GM23248 (cell line): ENCODE measurements at regions not wholly inside any gene's neighbourhood (a gene's known extent, or its start where the extent isn't known, plus 50 kb on each side); places are given as distances from the start of the nearest gene placed in this dataset.

Experiments
- DNase-seq: peaks from one replicate; pipeline ENCODE4 v3.0.0-alpha.2; 2015
- H2AFZ ChIP-seq: fragments of 200-600 bp; sonication (generic); 2 replicates; pipeline ENCODE4 v1.6.1; 2016; ENCODE audit warnings: antibody characterized with exemption
- H3F3A ChIP-seq: fragments of 200-600 bp; sonication (generic); 2 replicates; pipeline ENCODE4 v1.6.1; 2016; ENCODE audit warnings: mild to moderate bottlenecking, antibody characterized with exemption, mixed run types; ENCODE audit not compliant: insufficient read depth
- H3K27ac ChIP-seq: fragments of 200-600 bp; sonication (generic); 2 replicates; pipeline ENCODE4 v1.5.1; 2016; ENCODE audit warnings: mild to moderate bottlenecking
- H3K27me3 ChIP-seq: fragments of 200-600 bp; sonication (generic); replicated peaks from 2 replicates; pipeline ENCODE4 v1.6.1; 2016; ENCODE audit warnings: mild to moderate bottlenecking; ENCODE audit not compliant: insufficient read depth
- H3K36me3 ChIP-seq: fragments of 200-600 bp; sonication (generic); 2 replicates; pipeline ENCODE4 v1.6.1; 2016; ENCODE audit warnings: low read depth, mild to moderate bottlenecking
- H3K4me1 ChIP-seq: fragments of 200-600 bp; sonication (generic); 2 replicates; pipeline ENCODE4 v1.6.1; 2016; ENCODE audit warnings: mild to moderate bottlenecking; ENCODE audit not compliant: insufficient read depth
- H3K4me2 ChIP-seq: fragments of 200-600 bp; sonication (generic); one replicate; pipeline ENCODE4 v1.6.1; 2016; ENCODE audit warnings: mild to moderate bottlenecking; ENCODE audit not compliant: unreplicated experiment
- H3K4me3 ChIP-seq: fragments of 200-600 bp; sonication (generic); 2 replicates; pipeline ENCODE4 v1.5.1; 2016; ENCODE audit warnings: mild to moderate bottlenecking
- H3K79me2 ChIP-seq: fragments of 200-600 bp; sonication (generic); 2 replicates; pipeline ENCODE4 v1.6.1; 2016; ENCODE audit warnings: mild to moderate bottlenecking; ENCODE audit not compliant: insufficient read depth
- H3K9ac ChIP-seq: fragments of 200-600 bp; sonication (generic); 2 replicates; pipeline ENCODE4 v1.6.1; 2016; ENCODE audit warnings: mild to moderate bottlenecking
- H3K9me2 ChIP-seq: fragments of 200-600 bp; sonication (generic); 2 replicates; pipeline ENCODE4 v1.6.1; 2016; ENCODE audit warnings: mixed run types, mild to moderate bottlenecking, moderate library complexity; ENCODE audit not compliant: insufficient read depth
- H3K9me3 ChIP-seq: fragments of 200-600 bp; sonication (generic); one replicate; pipeline ENCODE4 v1.6.1; 2017; ENCODE audit warnings: low read depth
- H4K20me1 ChIP-seq: fragments of 200-600 bp; sonication (generic); 2 replicates; pipeline ENCODE4 v1.6.0; 2016; ENCODE audit not compliant: insufficient read depth
- EZH2 ChIP-seq: fragments of 200-600 bp; sonication (generic); IDR thresholded peaks from 2 replicates; pipeline ENCODE4 v1.6.1; 2018; ENCODE audit warnings: antibody characterized with exemption, mild to moderate bottlenecking; ENCODE audit not compliant: insufficient read depth, poor library complexity, severe bottlenecking
- EZH2phosphoT487 ChIP-seq: fragments of 200-600 bp; sonication (generic); IDR thresholded peaks from 2 replicates; pipeline ENCODE4 v1.6.1; 2018; ENCODE audit warnings: antibody characterized with exemption, moderate library complexity, mild to moderate bottlenecking, low read depth; ENCODE audit not compliant: insufficient read depth
- WGBS, 2 experiments: methylation state at CpG; one replicate each; pipeline ENCODE4 v1.1.6; 2015 to 2017; ENCODE audit warnings: low lambda C conversion rate in 2 of 2, low coverage in 1 of 2; ENCODE audit errors: missing lambda C conversion rate in 2 of 2; 5-methylcytosine and 5-hydroxymethylcytosine counted together
- in situ Hi-C: fragments of 300-500 bp; cut with MboI; formaldehyde crosslinking; loops from 2 replicates; pipeline ENCODE4 v1.15.0; 2020

DNA sequence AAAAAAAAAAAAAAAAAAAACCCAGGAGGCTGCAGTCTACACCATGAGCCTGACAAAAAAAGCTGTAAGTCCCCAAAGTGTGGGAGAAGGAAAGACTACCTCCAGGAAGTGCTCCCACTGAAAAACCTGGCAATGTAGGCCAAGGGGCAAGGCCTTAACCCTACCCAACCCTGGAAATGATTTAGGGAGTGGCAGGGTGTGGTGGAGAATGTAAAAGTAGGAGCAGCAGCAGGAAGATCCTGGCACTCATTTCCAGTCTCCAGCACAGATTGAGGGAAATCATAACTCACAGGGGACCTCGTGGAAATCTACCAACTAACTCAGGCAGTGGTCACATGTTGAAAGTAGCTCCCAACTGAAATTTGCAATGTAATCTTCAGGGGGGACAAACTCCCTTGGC is 839.5 kb downstream of the EPHA3 start:
- H3K9me3 ChIP-seq = no peaks in the 10 kb centered on the region
- H3K27ac ChIP-seq = no peak overlapping the region
- H3K4me2 ChIP-seq = no peak overlapping the region
- H3K9me2 ChIP-seq = no peaks in the 10 kb centered on the region
- no peak overlapping the region for H3K4me3 ChIP-seq
- no peaks in the 10 kb centered on the region for H3K36me3 ChIP-seq
- no peak for DNase-seq
- no peaks in the 10 kb centered on the region for H3K79me2 ChIP-seq
- WGBS, 2 experiments = 9 to 20% methylated on average over 1 of the region's 1 CpG
- no peaks in the 10 kb centered on the region for H3F3A ChIP-seq
- no peaks in the 10 kb centered on the region for H3K4me1 ChIP-seq
- TF ChIP-seq EZH2 (no peak), EZH2phosphoT487 (no peak)
- no peaks in the 10 kb centered on the region for H4K20me1 ChIP-seq
- H3K9ac ChIP-seq = no peak overlapping the region
- in situ Hi-C loops = no loop called here
- no peaks in the 10 kb centered on the region for H3K27me3 ChIP-seq
- no peak overlapping the region for H2AFZ ChIP-seq

DNA sequence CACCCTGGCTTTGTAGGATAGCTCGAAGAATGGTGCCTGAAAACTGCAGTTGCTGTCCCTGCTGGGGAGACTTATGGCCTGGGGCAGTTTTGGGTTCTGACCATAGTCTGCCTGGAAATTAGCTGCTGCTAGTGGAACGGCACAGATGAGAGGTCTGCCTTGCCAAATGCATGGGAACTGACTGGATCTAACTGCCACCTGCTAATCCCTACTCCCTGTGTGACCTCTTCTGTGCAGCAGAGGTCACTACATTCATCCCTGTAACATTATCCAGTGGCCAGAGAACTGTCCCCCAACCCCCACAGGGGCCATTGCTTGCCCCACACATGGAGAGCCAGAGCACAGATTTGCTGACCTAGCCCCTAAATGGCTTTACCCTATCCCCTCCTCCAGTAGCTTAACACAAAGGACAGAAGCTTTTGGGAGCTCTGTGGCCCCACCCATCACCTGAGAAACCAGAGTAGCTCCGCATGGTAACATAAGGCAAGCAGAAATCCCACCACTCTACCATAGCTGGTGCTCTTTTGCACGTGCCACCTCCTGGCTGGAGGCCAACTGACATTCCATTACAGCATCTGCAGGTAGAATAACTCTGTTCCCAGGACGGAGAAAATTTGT is 840.0 kb downstream of the EPHA3 start:
- TF ChIP-seq EZH2phosphoT487 = no peak
- no peak for TF ChIP-seq EZH2
- DNase-seq = no peak
- Histone ChIP-seq H3K79me2 (no peaks in the 10 kb centered on the region), H3K9me2 (no peaks in the 10 kb centered on the region), H2AFZ (no peak overlapping the region), H3K4me1 (no peaks in the 10 kb centered on the region), H3K27ac (no peak overlapping the region), H4K20me1 (no peaks in the 10 kb centered on the region), H3K27me3 (no peaks in the 10 kb centered on the region), H3K9me3 (no peaks in the 10 kb centered on the region), H3K9ac (no peak overlapping the region), H3K4me3 (no peak overlapping the region), H3K36me3 (no peaks in the 10 kb centered on the region), H3F3A (no peaks in the 10 kb centered on the region), H3K4me2 (no peak overlapping the region)
- 18 to 21% methylated on average over 5 of the region's 5 CpGs for WGBS, 2 experiments
- in situ Hi-C loops = no loop called here

DNA sequence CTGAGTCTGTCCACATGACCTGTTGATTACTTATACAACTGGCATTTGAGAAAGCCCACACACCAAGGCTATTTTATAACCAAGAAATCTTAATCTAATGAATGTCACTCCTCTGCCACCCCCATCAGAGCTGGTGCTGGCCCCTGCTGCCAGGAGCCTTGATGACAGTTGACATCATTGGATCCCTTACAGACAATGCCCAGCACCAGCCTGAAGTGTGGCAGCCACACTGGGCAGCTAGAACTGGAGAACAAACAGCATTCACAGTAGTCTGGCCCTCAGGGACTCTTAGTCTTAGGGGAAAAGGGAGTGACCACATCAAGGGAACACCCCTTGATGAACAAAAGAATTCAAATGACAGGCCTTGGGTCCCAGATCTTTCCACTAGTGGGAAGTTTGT is 840.6 kb downstream of the EPHA3 start:
- Histone ChIP-seq H3K36me3 (no peaks in the 10 kb centered on the region), H3K4me2 (no peak overlapping the region), H3K4me3 (no peak overlapping the region), H3K9ac (no peak overlapping the region), H4K20me1 (no peaks in the 10 kb centered on the region), H3K9me2 (no peaks in the 10 kb centered on the region), H3K9me3 (no peaks in the 10 kb centered on the region), H3K4me1 (no peaks in the 10 kb centered on the region), H3F3A (no peaks in the 10 kb centered on the region), H2AFZ (no peak overlapping the region), H3K79me2 (no peaks in the 10 kb centered on the region), H3K27me3 (no peaks in the 10 kb centered on the region), H3K27ac (no peak overlapping the region)
- TF ChIP-seq EZH2phosphoT487 (no peak), EZH2 (no peak)
- no peak for DNase-seq
- in situ Hi-C loops = no loop called here

DNA sequence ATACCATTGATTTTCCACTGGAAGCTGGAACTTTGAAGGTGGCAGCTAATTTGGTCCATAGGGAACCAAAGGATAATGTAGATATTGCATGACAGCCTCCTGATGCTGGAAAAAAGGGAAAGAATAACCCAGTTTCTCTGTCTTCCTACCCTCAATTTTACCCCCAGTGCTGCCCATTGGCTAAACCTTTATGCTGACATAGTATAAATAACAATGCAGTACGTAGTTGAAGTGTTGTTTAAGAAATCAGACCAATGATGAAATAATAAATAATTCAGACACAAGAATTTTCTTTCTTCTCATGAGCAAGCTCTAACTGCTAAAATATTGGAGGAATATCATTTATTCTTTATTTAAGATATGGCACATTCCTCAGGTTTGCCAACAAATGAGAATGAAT is 843.4 kb downstream of the EPHA3 start:
- TF ChIP-seq EZH2phosphoT487 (no peak), EZH2 (no peak)
- Histone ChIP-seq H3K9me3 (no peaks in the 10 kb centered on the region), H3F3A (no peaks in the 10 kb centered on the region), H2AFZ (no peak overlapping the region), H3K9ac (no peak overlapping the region), H3K36me3 (no peaks in the 10 kb centered on the region), H3K4me3 (no peak overlapping the region), H4K20me1 (no peaks in the 10 kb centered on the region), H3K4me2 (no peak overlapping the region), H3K27me3 (no peaks in the 10 kb centered on the region), H3K27ac (no peak overlapping the region), H3K4me1 (no peaks in the 10 kb centered on the region), H3K9me2 (no peaks in the 10 kb centered on the region), H3K79me2 (no peaks in the 10 kb centered on the region)
- 0 to 2% methylated on average over 1 of the region's 1 CpG for WGBS, 2 experiments
- no peak for DNase-seq
- in situ Hi-C loops = no loop called here

DNA sequence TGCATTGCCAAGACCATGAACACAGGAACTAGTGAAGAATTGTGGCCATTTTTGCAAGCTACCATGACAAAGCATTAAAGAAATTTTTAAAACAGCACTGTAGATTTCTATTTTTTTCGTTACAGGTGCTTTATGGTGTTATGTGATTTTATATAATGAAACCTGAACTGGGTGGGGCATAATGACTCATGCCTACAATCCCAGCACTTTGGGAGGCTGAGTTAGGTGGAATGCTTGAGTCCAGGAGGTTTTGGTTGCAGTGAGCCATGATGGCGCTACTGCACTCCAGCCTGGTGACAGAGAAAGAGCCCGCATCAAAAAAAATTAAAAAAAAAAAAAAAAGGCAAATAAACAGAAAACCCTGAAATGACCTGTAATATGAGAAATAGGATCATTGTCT is 846.7 kb downstream of the EPHA3 start:
- Histone ChIP-seq H3K27ac (no peak overlapping the region), H3K9me3 (no peaks in the 10 kb centered on the region), H3K4me2 (no peak overlapping the region), H3K27me3 (no peaks in the 10 kb centered on the region), H3K36me3 (no peaks in the 10 kb centered on the region), H3K9ac (no peak overlapping the region), H3K9me2 (no peaks in the 10 kb centered on the region), H3K79me2 (no peaks in the 10 kb centered on the region), H3K4me3 (no peak overlapping the region), H2AFZ (no peak overlapping the region), H3F3A (no peaks in the 10 kb centered on the region), H3K4me1 (no peaks in the 10 kb centered on the region), H4K20me1 (no peaks in the 10 kb centered on the region)
- TF ChIP-seq EZH2phosphoT487 (no peak), EZH2 (no peak)
- in situ Hi-C loops = no loop called here
- no peak for DNase-seq
- 30 to 32% methylated on average over 3 of the region's 3 CpGs for WGBS, 2 experiments
